ENCODE measurements at regions not wholly inside any gene's neighbourhood (a gene's known extent, or its start where the extent isn't known, plus 50 kb on each side); places are given as distances from the start of the nearest gene placed in this dataset.

- DNase-seq, result peak in 1 of 2 donors; percentile 36
- TF ChIP-seq CTCF (IDR thresholded peaks at IDR 0.05), result peak; percentile 40 to 45
- H3K4me3 ChIP-seq, result no peak overlapping the region
- intact Hi-C loops (cut with DNase I; ENCODE audit: low total_unique reads), result no loop called here
- no peak overlapping the region for H3K27ac ChIP-seq
- H3K9me3 ChIP-seq, result no peaks in the 10 kb centered on the region
- no peaks in the 10 kb centered on the region for H3K36me3 ChIP-seq
- peaks cover 0 to 20% of the 10 kb centered on the region in 2 donors for H3K27me3 ChIP-seq
- no peaks in the 10 kb centered on the region for H3K4me1 ChIP-seq
These were observed 50.6 kb upstream of the UQCRFS1 start for GRCh38 chr19:29263305-29264135.

GRCh38 chr19:29264897-29265296 is 51.9 kb upstream of the UQCRFS1 start:
- no peak for TF ChIP-seq CTCF (IDR thresholded peaks at IDR 0.05)
- Histone ChIP-seq H3K27ac (no peak overlapping the region), H3K27me3 (peaks cover 0 to 28% of the 10 kb centered on the region in 2 donors), H3K4me1 (no peaks in the 10 kb centered on the region), H3K36me3 (no peaks in the 10 kb centered on the region), H3K9me3 (no peaks in the 10 kb centered on the region), H3K4me3 (no peak overlapping the region)
- intact Hi-C loops (cut with DNase I; ENCODE audit: low total_unique reads), result no loop called here
- no peak for DNase-seq

GRCh38 chr19:29265436-29265835 is 52.5 kb upstream of the UQCRFS1 start:
- H3K36me3 ChIP-seq, result no peaks in the 10 kb centered on the region
- intact Hi-C loops (cut with DNase I; ENCODE audit: low total_unique reads), result no loop called here
- DNase-seq, result no peak

GRCh38 chr19:29266001-29266400 is 53.0 kb upstream of the UQCRFS1 start:
- Histone ChIP-seq H3K4me3 (no peak overlapping the region), H3K27me3 (peaks cover 0 to 29% of the 10 kb centered on the region in 2 donors), H3K27ac (no peak overlapping the region), H3K4me1 (no peaks in the 10 kb centered on the region), H3K9me3 (no peaks in the 10 kb centered on the region), H3K36me3 (no peaks in the 10 kb centered on the region)
- no peak for TF ChIP-seq CTCF (IDR thresholded peaks at IDR 0.05)
- intact Hi-C loops (cut with DNase I; ENCODE audit: low total_unique reads), result no loop called here
- no peak for DNase-seq

More at GRCh38 chr19:29265436-29265835, 52.5 kb upstream of the UQCRFS1 start:
- Histone ChIP-seq H3K27me3 (peaks cover 0 to 29% of the 10 kb centered on the region in 2 donors), H3K4me1 (no peaks in the 10 kb centered on the region), H3K4me3 (no peak overlapping the region), H3K9me3 (no peaks in the 10 kb centered on the region), H3K27ac (no peak overlapping the region)
- no peak for TF ChIP-seq CTCF (IDR thresholded peaks at IDR 0.05)

GRCh38 chr19:29266603-29267002 is 53.7 kb upstream of the UQCRFS1 start:
- DNase-seq, result no peak
- Histone ChIP-seq H3K4me1 (no peaks in the 10 kb centered on the region), H3K27me3 (peaks cover 0 to 29% of the 10 kb centered on the region in 2 donors), H3K4me3 (no peak overlapping the region), H3K9me3 (no peaks in the 10 kb centered on the region), H3K36me3 (no peaks in the 10 kb centered on the region), H3K27ac (no peak overlapping the region)
- intact Hi-C loops (cut with DNase I; ENCODE audit: low total_unique reads), result no loop called here
- TF ChIP-seq CTCF (IDR thresholded peaks at IDR 0.05), result no peak
